ENCODE measurements at regions not wholly inside any gene's neighbourhood (a gene's known extent, or its start where the extent isn't known, plus 50 kb on each side); places are given as distances from the start of the nearest gene placed in this dataset.
"Not testable (repeated sequence)": the region's sequence is repeated elsewhere in the genome, so short reads cannot be mapped to it uniquely, and the experiment has no call there.

DNA sequence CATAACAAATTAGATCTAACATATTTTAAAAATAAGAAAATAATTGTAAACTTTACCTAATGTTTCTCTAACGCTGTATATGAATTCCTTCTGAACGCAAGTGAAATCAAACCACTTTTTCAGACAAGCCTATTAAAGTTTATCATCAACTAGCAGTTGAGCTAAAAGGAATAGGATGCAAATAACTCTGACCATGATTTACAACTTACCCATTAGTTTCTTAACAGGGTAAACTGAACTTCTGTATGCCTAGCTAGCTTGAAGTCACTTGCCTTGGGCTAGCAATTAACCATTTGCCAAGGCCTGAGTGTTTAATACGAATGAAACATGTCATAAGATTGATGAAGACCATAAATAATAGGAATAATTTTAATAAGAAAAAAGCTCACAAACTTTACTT, 762.7 kb upstream of the ARRDC3 start:
- no peak for DNase-seq (ENCODE audit: extremely low read depth, low read depth)

DNA sequence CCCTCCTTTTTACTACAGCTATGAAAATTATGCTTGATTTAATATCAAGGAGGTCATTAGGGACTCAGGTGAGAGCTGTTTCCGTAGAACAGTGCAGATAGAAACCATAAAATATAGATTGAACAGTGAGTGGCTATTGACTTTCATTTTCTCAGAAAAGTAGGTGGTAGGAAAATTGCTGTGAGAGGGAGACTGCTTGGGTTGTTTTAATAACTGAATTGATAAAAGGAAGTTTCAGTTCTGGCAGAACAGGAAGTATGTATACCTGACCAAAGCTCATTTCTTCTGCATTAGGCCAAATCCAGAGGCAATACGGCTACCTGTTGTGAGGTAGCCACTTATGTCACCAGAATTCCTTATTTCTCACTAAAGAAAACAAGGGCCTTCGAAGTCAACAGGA, 761.7 kb upstream of the ARRDC3 start:
- no peak for DNase-seq (ENCODE audit: extremely low read depth, low read depth)
- no peak for TF ChIP-seq CTCF (IDR thresholded peaks at IDR 0.05; ENCODE audit: low read depth, low read length)

More for the DNA sequence above, 762.7 kb upstream of the ARRDC3 start:
- TF ChIP-seq CTCF (IDR thresholded peaks at IDR 0.05; ENCODE audit: low read depth, low read length), result no peak

DNA sequence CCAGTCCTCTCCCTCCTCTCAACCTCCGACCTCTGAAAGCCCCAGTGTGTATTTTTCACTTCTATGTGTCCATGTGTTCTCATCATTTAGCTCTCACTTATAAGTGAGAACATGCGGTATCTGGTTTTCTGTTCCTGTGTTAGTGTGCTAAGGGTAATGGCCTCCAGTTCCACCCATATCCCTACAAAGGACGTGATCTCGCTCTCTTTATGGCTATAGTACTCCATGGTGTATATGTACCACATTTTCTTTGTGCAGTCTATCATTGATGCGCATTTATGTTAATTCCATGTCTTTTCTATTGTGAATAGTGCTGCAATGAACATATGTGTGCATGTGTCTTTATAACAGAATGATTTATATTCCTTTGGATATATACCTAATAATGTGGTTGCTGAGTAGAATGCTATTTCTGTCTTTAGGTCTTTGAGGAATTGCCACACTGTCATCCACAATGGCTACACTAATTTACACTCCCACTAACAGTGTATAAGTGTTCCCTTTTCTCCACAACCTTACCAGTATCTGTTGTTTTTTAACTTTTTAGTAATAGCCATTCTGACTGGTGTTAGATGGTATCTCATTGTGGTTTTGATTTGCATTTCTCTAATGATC, 749.3 kb upstream of the ARRDC3 start:
- DNase-seq (ENCODE audit: extremely low read depth, low read depth), result not testable (repeated sequence)

DNA sequence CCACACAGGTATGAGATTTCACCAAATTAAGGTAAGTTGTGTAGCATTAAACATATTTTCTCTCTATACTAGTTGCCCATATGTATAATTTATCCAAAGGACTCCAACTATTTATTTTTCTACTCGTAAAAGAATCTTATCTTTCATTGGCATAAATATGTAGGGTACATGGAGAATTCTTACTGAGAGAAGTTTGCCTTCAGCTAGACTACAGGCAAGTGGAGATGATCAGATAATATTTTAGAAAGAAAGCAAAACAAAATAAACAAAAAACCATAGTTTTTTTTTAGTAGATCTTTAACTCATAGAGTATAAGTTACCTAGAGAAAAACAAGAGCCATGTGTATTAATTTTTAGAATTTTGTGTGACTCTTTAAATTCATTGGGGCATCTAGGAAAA, 743.1 kb upstream of the ARRDC3 start:
- DNase-seq (ENCODE audit: extremely low read depth, low read depth), result no peak
- TF ChIP-seq CTCF (IDR thresholded peaks at IDR 0.05; ENCODE audit: low read depth, low read length), result no peak

- TF ChIP-seq CTCF (IDR thresholded peaks at IDR 0.05; ENCODE audit: low read depth, low read length), result no peak
- no peak for DNase-seq (ENCODE audit: extremely low read depth, low read depth)
These were observed 736.0 kb upstream of the ARRDC3 start for GRCh38 chr5:92119110-92119509.

GRCh38 chr5:92106808-92107207, 723.7 kb upstream of the ARRDC3 start:
- no peak for DNase-seq (ENCODE audit: extremely low read depth, low read depth)
- no peak for TF ChIP-seq CTCF (IDR thresholded peaks at IDR 0.05; ENCODE audit: low read depth, low read length)

DNA sequence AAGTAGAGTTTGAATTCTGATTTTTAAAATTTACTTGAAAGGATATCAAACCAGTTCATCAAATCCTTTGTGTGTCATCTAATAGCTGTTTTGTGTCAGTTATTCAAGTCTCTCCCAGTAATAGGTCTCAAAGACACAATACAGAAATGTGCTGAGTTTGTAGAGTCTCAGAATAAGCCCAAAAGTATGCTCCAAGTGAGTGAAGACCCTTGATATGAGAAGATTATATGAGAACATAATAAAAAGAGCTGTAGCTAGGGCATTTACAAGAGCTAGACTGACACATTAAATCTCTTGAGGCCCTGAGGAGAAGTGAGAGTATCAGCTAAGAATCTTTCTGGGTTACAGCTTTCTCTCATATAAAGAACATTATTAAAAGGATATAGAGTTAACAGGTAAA, 721.0 kb upstream of the ARRDC3 start:
- no peak for TF ChIP-seq CTCF (IDR thresholded peaks at IDR 0.05; ENCODE audit: low read depth, low read length)
- no peak for DNase-seq (ENCODE audit: extremely low read depth, low read depth)

DNA sequence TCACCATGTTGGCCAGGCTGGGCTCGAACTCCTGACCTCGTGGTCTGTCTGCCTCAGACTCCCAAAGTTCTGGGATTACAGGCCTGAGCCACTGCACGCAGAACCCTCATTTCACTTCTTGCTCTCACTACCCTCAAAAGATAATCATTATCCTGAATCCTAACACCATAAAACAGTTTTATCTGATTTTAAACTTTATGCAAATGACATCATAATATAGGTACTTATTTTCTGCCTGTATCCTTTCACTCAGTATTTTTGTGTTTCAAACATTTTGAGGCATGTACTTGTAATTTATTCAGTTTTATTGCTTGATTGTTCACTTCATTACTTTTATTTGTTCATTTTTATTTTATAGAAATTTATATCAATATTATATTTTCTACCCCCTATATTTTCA, 719.2 kb upstream of the ARRDC3 start:
- no peak for DNase-seq (ENCODE audit: extremely low read depth, low read depth)
- TF ChIP-seq CTCF (IDR thresholded peaks at IDR 0.05; ENCODE audit: low read depth, low read length), result no peak
